AG09309 (cell line): ENCODE measurements at regions not wholly inside any gene's neighbourhood (a gene's known extent, or its start where the extent isn't known, plus 50 kb on each side); places are given as distances from the start of the nearest gene placed in this dataset.
A peak's percentile ranks its signal among the peaks of the same experiment; 100 is the strongest.

ENCODE experiments used
- DNase-seq: peaks from one replicate; pipeline ENCODE4 v3.0.0-alpha.2; 2010; ENCODE audit warnings: low read depth
- H3K4me3 ChIP-seq: 2 replicates; pipeline ENCODE4 v1.5.1; 2011; ENCODE audit warnings: mild to moderate bottlenecking, low read depth, low read length, moderate library complexity; ENCODE audit not compliant: control insufficient read depth
- TF ChIP-seq, protein P1 (sequence below): IDR thresholded peaks from 2 replicates; pipeline ENCODE4 v1.5.1; 2011; ENCODE audit warnings: mild to moderate bottlenecking, low read depth, low read length, inconsistent platforms; ENCODE audit not compliant: insufficient read depth, control insufficient read depth; ENCODE audit errors: missing control alignments

DNA sequence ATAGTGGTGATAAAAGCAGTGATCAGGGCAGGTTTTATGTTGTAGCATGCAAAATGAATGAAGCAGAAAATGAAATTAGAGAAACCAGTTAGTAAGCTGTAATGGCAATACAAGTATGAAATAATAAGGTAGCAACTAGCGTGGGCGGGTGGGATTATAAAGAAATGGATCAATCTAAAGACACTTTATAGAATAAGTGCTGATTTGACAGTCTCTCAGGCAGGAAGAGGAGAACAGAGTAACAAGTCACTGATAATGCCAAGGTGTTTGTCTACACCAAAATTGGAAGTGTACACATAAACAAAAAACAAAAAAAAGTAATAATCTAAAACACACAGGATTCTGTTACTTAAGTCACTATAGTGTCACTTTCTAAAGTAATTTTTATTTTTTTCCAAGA is 51.0 kb upstream of the PCBP1 start:
- TF ChIP-seq, protein P1, sequence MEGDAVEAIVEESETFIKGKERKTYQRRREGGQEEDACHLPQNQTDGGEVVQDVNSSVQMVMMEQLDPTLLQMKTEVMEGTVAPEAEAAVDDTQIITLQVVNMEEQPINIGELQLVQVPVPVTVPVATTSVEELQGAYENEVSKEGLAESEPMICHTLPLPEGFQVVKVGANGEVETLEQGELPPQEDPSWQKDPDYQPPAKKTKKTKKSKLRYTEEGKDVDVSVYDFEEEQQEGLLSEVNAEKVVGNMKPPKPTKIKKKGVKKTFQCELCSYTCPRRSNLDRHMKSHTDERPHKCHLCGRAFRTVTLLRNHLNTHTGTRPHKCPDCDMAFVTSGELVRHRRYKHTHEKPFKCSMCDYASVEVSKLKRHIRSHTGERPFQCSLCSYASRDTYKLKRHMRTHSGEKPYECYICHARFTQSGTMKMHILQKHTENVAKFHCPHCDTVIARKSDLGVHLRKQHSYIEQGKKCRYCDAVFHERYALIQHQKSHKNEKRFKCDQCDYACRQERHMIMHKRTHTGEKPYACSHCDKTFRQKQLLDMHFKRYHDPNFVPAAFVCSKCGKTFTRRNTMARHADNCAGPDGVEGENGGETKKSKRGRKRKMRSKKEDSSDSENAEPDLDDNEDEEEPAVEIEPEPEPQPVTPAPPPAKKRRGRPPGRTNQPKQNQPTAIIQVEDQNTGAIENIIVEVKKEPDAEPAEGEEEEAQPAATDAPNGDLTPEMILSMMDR: no peak
- H3K4me3 ChIP-seq: no peak overlapping the region
- DNase-seq: no peak

DNA sequence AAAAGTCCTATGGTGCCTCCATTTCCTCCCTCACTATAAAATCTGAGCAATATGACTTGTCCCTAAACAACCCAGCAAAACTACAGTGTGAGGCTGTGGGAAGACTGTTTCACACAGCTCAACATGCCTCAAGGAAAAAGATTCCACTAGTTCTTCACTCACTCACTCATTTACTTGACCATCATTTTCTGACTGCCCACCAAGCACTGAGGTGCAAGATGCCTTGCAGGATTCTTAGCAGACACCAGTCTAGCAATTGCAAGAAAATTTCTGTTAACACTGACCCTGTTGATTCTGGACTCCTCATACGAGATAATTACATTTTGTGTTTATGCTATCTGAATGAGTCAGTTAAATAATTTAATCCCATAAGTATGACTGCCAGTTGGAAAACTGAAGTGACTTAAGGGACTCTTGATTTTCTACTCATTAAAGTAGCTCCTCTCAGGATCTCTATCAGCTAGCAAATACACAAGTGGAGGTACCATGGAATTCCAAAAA is 51.9 kb upstream of the PCBP1 start:
- TF ChIP-seq, protein P1: no peak
- no peak for DNase-seq

DNA sequence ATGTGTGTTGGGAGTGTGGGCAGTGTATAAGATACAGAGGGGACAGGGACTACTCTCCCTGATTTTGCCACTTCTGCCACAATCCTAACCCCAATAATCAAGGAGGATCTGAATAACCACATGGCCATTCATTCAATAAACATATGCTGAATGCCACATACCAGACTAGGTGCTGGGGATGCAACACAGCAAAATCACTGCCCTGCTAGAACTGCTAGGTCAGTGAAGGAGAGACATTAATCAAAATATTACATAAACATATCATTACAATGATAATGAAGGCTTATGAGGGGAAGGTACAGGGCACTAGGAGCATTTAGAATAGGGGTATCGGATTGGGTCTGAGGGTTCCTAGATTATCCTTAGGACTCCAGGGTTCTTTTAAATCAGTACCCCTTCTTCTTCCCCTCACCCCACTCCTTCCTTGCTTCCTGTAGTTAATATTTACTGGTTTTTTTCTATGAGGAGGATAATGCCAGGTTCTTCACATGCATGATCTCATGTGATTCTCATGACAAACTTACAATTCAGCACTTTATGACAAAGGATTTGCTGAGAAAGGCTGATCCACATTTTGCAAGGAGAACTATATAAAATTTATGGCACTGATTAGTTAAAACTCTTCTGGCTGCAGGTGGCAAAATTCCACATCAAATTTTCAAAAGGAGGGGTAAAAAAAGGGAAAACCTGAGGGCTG is 56.4 kb upstream of the PCBP1 start:
- H3K4me3 ChIP-seq: no peak overlapping the region

More for the DNA sequence above, 51.9 kb upstream of the PCBP1 start:
- no peak overlapping the region for H3K4me3 ChIP-seq

DNA sequence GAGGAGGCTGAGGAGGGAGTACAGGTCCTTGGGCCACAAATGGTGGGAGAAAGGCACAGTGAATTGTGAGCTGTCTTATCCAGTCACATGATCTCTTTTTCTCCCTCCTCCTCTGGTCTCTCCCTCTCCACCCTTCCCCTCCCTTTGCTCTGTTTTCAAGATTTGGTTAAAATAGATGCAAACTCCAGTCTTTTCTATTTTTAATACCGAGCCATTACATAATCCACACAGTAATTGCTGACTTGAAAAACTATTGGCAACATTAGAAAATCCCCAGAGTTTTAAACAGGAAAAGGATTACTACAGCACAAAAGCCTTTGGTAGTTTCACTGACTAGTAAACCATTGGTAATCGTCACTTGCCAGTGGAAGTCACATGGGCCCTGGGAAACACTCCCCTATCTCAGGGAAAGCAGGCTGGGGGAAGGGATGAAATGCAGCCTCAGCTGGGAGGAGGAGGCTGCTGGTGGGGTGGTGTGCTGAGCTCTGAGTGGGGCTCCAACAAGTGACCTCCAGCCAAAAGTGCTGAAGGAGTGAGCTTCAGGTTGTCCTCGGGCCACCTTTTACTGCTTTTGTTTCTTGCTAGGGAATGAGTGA is 57.4 kb upstream of the PCBP1 start:
- TF ChIP-seq, protein P1: no peak
- no peak overlapping the region for H3K4me3 ChIP-seq
- peak; percentile 62 for DNase-seq

More for the DNA sequence above, 56.4 kb upstream of the PCBP1 start:
- TF ChIP-seq, protein P1: no peak
- DNase-seq: no peak

DNA sequence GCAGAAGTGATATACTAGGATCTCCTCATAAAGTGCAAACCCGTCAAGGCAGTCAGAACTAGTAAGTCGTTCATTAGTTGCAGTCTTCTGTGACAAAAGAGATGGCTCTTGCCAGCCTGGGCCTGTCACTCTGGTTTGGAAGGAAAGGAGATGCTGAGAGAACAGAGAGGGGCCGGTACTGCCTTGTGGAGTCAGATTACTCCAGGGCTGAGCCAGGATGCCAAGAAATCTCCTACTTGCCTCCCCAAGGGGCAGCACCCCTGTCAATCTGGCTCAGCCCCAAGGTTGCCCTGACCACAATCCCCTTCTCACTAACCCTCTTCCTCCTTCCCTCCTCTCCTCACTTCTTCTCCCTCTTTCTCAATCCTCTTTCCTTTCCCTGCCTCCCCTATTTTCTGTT is 62.9 kb upstream of the ASPRV1 start:
- TF ChIP-seq, protein P1: no peak
- DNase-seq: no peak
- H3K4me3 ChIP-seq: no peak overlapping the region

DNA sequence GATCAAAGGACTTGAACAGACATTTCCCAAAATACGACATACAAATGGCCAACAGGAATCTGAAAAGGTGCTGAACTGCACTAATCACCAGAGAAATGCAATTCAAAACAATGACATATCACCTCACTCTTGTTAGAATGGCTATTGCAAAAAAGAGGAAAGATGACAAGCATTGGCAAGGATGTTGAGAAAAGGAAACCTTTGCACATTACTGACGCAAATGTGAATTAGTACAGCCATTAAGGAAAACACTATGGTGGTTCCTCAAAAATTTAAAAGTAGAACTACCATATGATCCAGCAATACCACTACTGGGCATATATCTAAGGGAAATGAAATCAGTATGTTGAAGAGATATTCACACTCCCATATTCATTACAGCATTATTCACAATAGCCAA is 57.7 kb upstream of the ASPRV1 start:
- TF ChIP-seq, protein P1: no peak
- no peak for DNase-seq
- no peak overlapping the region for H3K4me3 ChIP-seq
